Stimulated activated CD4-positive, alpha-beta T cell treated with anti-CD3 and anti-CD28 coated beads, Interleukin-15, amount 100 ng/mL, for 24 hours (primary cell): ENCODE measurements at regions not wholly inside any gene's neighbourhood (a gene's known extent, or its start where the extent isn't known, plus 50 kb on each side); places are given as distances from the start of the nearest gene placed in this dataset.
"Not testable (repeated sequence)": the region's sequence is repeated elsewhere in the genome, so short reads cannot be mapped to it uniquely, and the experiment has no call there.

ENCODE experiments used
- DNase-seq: peaks from one replicate; pipeline ENCODE4 v3.0.0-alpha.2; 2020

- no peak for DNase-seq
These were observed 97.2 kb downstream of the KDR start for GRCh38 chr4:55028196-55028595.

GRCh38 chr4:55027596-55027995 lies 97.8 kb downstream of the KDR start:
- DNase-seq = no peak

- not testable (repeated sequence) for DNase-seq
These were observed 99.9 kb downstream of the KDR start for GRCh38 chr4:55025456-55025855.

- DNase-seq = no peak
These were observed 102.4 kb downstream of the KDR start for GRCh38 chr4:55023030-55023429.

GRCh38 chr4:55021214-55021613 lies 104.2 kb downstream of the KDR start:
- no peak for DNase-seq

- no peak for DNase-seq
These were observed 105.3 kb downstream of the KDR start for GRCh38 chr4:55020131-55020530.

GRCh38 chr4:55018978-55019377 lies 106.4 kb downstream of the KDR start:
- DNase-seq = no peak

- DNase-seq = no peak
These were observed 106.9 kb downstream of the KDR start for GRCh38 chr4:55018521-55018920.

GRCh38 chr4:55017406-55017805 lies 108.0 kb downstream of the KDR start:
- no peak for DNase-seq

- DNase-seq = no peak
These were observed 109.3 kb downstream of the KDR start for GRCh38 chr4:55016131-55016530.

GRCh38 chr4:55014876-55015275 lies 110.5 kb downstream of the KDR start:
- DNase-seq = no peak

- DNase-seq = no peak
These were observed 111.9 kb downstream of the KDR start for GRCh38 chr4:55013431-55013955.

- DNase-seq = no peak
These were observed 112.8 kb downstream of the KDR start for GRCh38 chr4:55012363-55013230.

GRCh38 chr4:55011761-55012160 lies 113.6 kb downstream of the KDR start:
- DNase-seq = no peak

- DNase-seq = no peak
These were observed 114.8 kb downstream of the KDR start for GRCh38 chr4:55010550-55010949.

- DNase-seq = peak; percentile 3
These were observed 117.0 kb downstream of the KDR start for GRCh38 chr4:55008166-55009056.

GRCh38 chr4:55005910-55006309 lies 119.5 kb downstream of the KDR start:
- no peak for DNase-seq

- DNase-seq = no peak
These were observed 120.6 kb downstream of the KDR start for GRCh38 chr4:55004831-55005230.

- no peak for DNase-seq
These were observed 123.0 kb downstream of the KDR start for GRCh38 chr4:55002431-55002830.

- DNase-seq = no peak
These were observed 123.9 kb downstream of the KDR start for GRCh38 chr4:55001538-55001937.

- no peak for DNase-seq
These were observed 126.4 kb downstream of the KDR start for GRCh38 chr4:54999003-54999402.

GRCh38 chr4:54993473-54994026 lies 131.8 kb downstream of the KDR start:
- not testable (repeated sequence) for DNase-seq

- no peak for DNase-seq
These were observed 133.1 kb downstream of the KDR start for GRCh38 chr4:54992266-54992665.
